Sigmoid colon (tissue), 4 donors: ENCODE measurements at regions not wholly inside any gene's neighbourhood (a gene's known extent, or its start where the extent isn't known, plus 50 kb on each side); places are given as distances from the start of the nearest gene placed in this dataset.

ENCODE experiments used
- CTCF ChIP-seq, 4 experiments: fragments of 450-650 bp in 3 of 4; fragments of 200-600 bp in 1 of 4; IDR thresholded peaks; one replicate each; pipeline ENCODE4 v1.5.1; 2016 to 2019; ENCODE audit warnings: antibody characterized with exemption in 4 of 4, mild to moderate bottlenecking in 3 of 4, moderate library complexity in 2 of 4
- POLR2A ChIP-seq, 2 donors: fragments of 450-650 bp; IDR thresholded peaks; one replicate each; pipeline ENCODE4 v1.6.1; 2016; ENCODE audit warnings: antibody characterized with exemption in 2 of 2, mild to moderate bottlenecking in 2 of 2, moderate library complexity in 2 of 2
- POLR2AphosphoS5 ChIP-seq, 4 donors: sonication (generic); formaldehyde crosslinking; IDR thresholded peaks; one replicate each; pipeline ENCODE4 v1.6.1; 2017; ENCODE audit warnings: antibody characterized with exemption in 4 of 4

- TF ChIP-seq POLR2AphosphoS5 (IDR thresholded peaks at IDR 0.05) = no peak
- TF ChIP-seq CTCF (IDR thresholded peaks at IDR 0.05) = no peak
- no peak for TF ChIP-seq POLR2A (IDR thresholded peaks at IDR 0.05)
Measured at GRCh38 chr11:131240421-131240820, 130.0 kb upstream of the NTM start.
